SK-N-SH treated with all-trans-retinoic acid at 6 μM for 48 hours (cell line): ENCODE measurements at regions not wholly inside any gene's neighbourhood (a gene's known extent, or its start where the extent isn't known, plus 50 kb on each side); places are given as distances from the start of the nearest gene placed in this dataset.

Experiments used
- ATAC-seq: fragments of 200-7000 bp; cut with Tn5 transposase; 3 replicates; pipeline ENCODE4 v1.9.1; 2020; ENCODE audit warnings: mild to moderate bottlenecking, moderate library complexity
- ARNTL ChIP-seq: fragments of 450-650 bp; formaldehyde crosslinking; IDR thresholded peaks from 2 replicates; pipeline ENCODE4 v1.5.0; 2020; ENCODE audit warnings: low read depth, mild to moderate bottlenecking, moderate library complexity, borderline replicate concordance
- BACH2 ChIP-seq: fragments of 250-450 bp; sonication (Bioruptor Pico); IDR thresholded peaks from 2 replicates; pipeline ENCODE4 v1.9.0; 2021; ENCODE audit warnings: mild to moderate bottlenecking, borderline replicate concordance
- CSDC2 ChIP-seq: fragments of 250-450 bp; sonication (Bioruptor Pico); IDR thresholded peaks from 2 replicates; pipeline ENCODE4 v1.5.0; 2020; ENCODE audit warnings: mild to moderate bottlenecking, moderate library complexity
- ESRRG ChIP-seq: fragments of 250-450 bp; sonication (Bioruptor Pico); IDR thresholded peaks from 2 replicates; pipeline ENCODE4 v1.6.1; 2021; ENCODE audit warnings: mild to moderate bottlenecking
- GLIS3 ChIP-seq: fragments of 250-450 bp; sonication (Bioruptor Pico); IDR thresholded peaks from 2 replicates; pipeline ENCODE4 v1.5.0; 2020; ENCODE audit warnings: mild to moderate bottlenecking, moderate library complexity
- ISL1 ChIP-seq: fragments of 250-450 bp; sonication (Bioruptor Pico); IDR thresholded peaks from 2 replicates; pipeline ENCODE4 v2.1.2; 2022; ENCODE audit warnings: mild to moderate bottlenecking, moderate library complexity
- OSR1 ChIP-seq: fragments of 250-450 bp; sonication (Bioruptor Pico); IDR thresholded peaks from 2 replicates; pipeline ENCODE4 v1.8.0; 2022; ENCODE audit warnings: moderate library complexity, mild to moderate bottlenecking, inconsistent platforms
- RARB ChIP-seq: fragments of 250-450 bp; sonication (Bioruptor Pico); IDR thresholded peaks from 2 replicates; pipeline ENCODE4 v1.8.0; 2021; ENCODE audit warnings: mild to moderate bottlenecking, moderate library complexity
- SNAI2 ChIP-seq: fragments of 250-450 bp; sonication (Bioruptor Pico); IDR thresholded peaks from 2 replicates; pipeline ENCODE4 v1.5.0; 2020; ENCODE audit warnings: mild to moderate bottlenecking, moderate library complexity
- TCF4 ChIP-seq: fragments of 250-450 bp; sonication (Bioruptor Pico); IDR thresholded peaks from 2 replicates; pipeline ENCODE4 v1.8.0; 2021; ENCODE audit warnings: mild to moderate bottlenecking, moderate library complexity, borderline replicate concordance
- TOX ChIP-seq: fragments of 250-450 bp; sonication (Bioruptor Pico); IDR thresholded peaks from 2 replicates; pipeline ENCODE4 v1.8.0; 2021; ENCODE audit warnings: mild to moderate bottlenecking, moderate library complexity, borderline replicate concordance
- ZC3H10 ChIP-seq: fragments of 250-450 bp; sonication (Bioruptor Pico); IDR thresholded peaks from 2 replicates; pipeline ENCODE4 v1.5.1; 2021; ENCODE audit warnings: mild to moderate bottlenecking, moderate library complexity
- ZFP3 ChIP-seq: fragments of 250-450 bp; sonication (Bioruptor Pico); IDR thresholded peaks from 2 replicates; pipeline ENCODE4 v1.5.0; 2020; ENCODE audit warnings: mild to moderate bottlenecking, moderate library complexity
- ZFP30 ChIP-seq: fragments of 450-650 bp; formaldehyde crosslinking; IDR thresholded peaks from 2 replicates; pipeline ENCODE4 v1.5.0; 2022; ENCODE audit warnings: mild to moderate bottlenecking, moderate library complexity
- ZNF565 ChIP-seq: fragments of 450-650 bp; formaldehyde crosslinking; conservative IDR thresholded peaks from 2 replicates; pipeline ENCODE4 v1.5.0; 2020; ENCODE audit warnings: low read depth, mild to moderate bottlenecking, moderate library complexity
- ZNF70 ChIP-seq: fragments of 450-650 bp; formaldehyde crosslinking; IDR thresholded peaks from 2 replicates; pipeline ENCODE4 v1.5.0; 2020; ENCODE audit warnings: mild to moderate bottlenecking, moderate library complexity
- ZNF8 ChIP-seq: fragments of 450-650 bp; formaldehyde crosslinking; IDR thresholded peaks from 2 replicates; pipeline ENCODE4 v1.5.0; 2020; ENCODE audit warnings: mild to moderate bottlenecking, moderate library complexity
- TF ChIP-seq, protein P1 (sequence below): fragments of 250-450 bp; sonication (Bioruptor Pico); IDR thresholded peaks from 2 replicates; pipeline ENCODE4 v1.5.0; 2020; ENCODE audit warnings: mild to moderate bottlenecking, moderate library complexity
- TF ChIP-seq, protein P2 (sequence below): fragments of 250-450 bp; sonication (Bioruptor Pico); IDR thresholded peaks from 2 replicates; pipeline ENCODE4 v1.5.1; 2020; ENCODE audit warnings: low read depth, mild to moderate bottlenecking, moderate library complexity
- TF ChIP-seq, protein P3 (sequence below): fragments of 250-450 bp; sonication (Bioruptor Pico); IDR thresholded peaks from 2 replicates; pipeline ENCODE4 v1.5.1; 2021; ENCODE audit warnings: mild to moderate bottlenecking, moderate library complexity
- TF ChIP-seq, protein P4 (sequence below): fragments of 250-450 bp; sonication (Bioruptor Pico); IDR thresholded peaks from 2 replicates; pipeline ENCODE4 v1.8.0; 2021; ENCODE audit warnings: low read depth, mild to moderate bottlenecking, moderate library complexity, borderline replicate concordance
- TF ChIP-seq, protein P5 (sequence below): fragments of 250-450 bp; sonication (Bioruptor Pico); IDR thresholded peaks from 2 replicates; pipeline ENCODE4 v1.8.0; 2020; ENCODE audit warnings: mild to moderate bottlenecking, moderate library complexity, borderline replicate concordance

DNA sequence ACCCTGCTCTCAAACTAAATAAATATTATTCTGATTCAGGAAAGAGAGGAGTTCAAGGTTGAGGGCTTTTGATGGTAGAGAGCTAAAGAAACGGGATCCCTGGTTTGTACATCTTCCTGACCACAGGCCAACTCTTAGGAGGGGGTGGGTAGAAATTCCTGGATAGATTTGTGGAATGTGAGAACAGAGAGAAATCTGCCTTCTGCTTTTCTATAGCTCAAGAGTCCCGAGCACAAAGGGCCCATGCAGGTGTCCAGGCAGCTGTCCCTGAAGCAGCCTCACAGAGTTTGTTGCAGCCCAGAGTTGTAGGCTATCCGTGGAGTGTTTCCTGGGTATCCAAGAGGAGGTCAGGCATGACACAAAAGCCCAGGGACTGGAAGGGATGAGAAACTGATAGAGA lies 198.6 kb downstream of the BCAT1 start:
- no peak for ATAC-seq
- TF ChIP-seq TCF4 (CRISPR knock-in tag) (no peak), TOX (CRISPR knock-in tag) (no peak), ZNF565 (CRISPR knock-in tag) (no peak), ISL1 (CRISPR knock-in tag) (no peak), SNAI2 (CRISPR knock-in tag) (no peak), ZC3H10 (CRISPR knock-in tag) (no peak)
- TF ChIP-seq, protein P1, sequence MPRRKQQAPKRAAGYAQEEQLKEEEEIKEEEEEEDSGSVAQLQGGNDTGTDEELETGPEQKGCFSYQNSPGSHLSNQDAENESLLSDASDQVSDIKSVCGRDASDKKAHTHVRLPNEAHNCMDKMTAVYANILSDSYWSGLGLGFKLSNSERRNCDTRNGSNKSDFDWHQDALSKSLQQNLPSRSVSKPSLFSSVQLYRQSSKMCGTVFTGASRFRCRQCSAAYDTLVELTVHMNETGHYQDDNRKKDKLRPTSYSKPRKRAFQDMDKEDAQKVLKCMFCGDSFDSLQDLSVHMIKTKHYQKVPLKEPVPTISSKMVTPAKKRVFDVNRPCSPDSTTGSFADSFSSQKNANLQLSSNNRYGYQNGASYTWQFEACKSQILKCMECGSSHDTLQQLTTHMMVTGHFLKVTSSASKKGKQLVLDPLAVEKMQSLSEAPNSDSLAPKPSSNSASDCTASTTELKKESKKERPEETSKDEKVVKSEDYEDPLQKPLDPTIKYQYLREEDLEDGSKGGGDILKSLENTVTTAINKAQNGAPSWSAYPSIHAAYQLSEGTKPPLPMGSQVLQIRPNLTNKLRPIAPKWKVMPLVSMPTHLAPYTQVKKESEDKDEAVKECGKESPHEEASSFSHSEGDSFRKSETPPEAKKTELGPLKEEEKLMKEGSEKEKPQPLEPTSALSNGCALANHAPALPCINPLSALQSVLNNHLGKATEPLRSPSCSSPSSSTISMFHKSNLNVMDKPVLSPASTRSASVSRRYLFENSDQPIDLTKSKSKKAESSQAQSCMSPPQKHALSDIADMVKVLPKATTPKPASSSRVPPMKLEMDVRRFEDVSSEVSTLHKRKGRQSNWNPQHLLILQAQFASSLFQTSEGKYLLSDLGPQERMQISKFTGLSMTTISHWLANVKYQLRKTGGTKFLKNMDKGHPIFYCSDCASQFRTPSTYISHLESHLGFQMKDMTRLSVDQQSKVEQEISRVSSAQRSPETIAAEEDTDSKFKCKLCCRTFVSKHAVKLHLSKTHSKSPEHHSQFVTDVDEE (CRISPR knock-in tag): no peak
- TF ChIP-seq, protein P2, sequence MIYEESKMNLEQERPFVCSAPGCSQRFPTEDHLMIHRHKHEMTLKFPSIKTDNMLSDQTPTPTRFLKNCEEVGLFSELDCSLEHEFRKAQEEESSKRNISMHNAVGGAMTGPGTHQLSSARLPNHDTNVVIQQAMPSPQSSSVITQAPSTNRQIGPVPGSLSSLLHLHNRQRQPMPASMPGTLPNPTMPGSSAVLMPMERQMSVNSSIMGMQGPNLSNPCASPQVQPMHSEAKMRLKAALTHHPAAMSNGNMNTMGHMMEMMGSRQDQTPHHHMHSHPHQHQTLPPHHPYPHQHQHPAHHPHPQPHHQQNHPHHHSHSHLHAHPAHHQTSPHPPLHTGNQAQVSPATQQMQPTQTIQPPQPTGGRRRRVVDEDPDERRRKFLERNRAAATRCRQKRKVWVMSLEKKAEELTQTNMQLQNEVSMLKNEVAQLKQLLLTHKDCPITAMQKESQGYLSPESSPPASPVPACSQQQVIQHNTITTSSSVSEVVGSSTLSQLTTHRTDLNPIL (CRISPR knock-in tag): no peak

DNA sequence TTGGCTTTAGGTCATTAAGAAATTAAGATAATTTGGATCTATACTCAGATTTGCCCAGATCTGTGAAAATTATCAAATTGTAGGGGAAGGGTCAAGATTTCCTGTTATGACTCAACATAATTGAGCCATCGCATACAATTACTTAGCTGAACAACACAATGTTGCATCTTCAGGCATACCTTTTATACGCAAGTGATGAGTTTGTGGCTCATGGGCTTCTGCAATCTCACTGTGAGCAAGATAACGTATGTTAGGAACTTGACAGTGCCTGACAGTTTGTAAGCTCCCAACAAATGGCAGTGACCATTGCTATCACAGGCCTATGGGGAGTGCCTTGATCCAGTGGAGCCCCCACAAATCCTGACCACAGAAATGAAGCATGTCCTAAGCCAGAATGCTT lies 199.7 kb downstream of the BCAT1 start:
- no peak for ATAC-seq

DNA sequence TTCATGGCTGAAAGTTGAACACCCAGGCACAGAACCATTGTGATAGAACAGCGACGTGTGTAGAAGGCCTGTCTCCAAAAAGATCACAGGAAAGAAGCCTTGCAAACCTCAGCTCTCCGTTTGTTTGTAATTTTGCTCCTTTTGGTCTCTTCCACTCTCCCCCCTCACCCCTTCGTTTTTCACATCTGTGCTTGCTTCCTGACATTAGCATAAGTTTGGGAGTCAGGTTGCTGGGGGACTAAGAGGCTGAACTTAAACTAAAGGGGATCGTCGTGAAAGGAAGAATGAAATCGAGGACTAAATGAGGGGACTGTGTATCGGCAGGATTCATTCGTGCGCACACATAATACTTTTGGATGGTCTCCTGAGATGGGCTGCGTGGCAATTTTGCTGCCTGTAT lies 200.6 kb downstream of the BCAT1 start:
- ATAC-seq: no peak
- no peak for TF ChIP-seq CSDC2 (CRISPR knock-in tag)
- no peak for TF ChIP-seq OSR1 (CRISPR knock-in tag)
- TF ChIP-seq, protein P3, sequence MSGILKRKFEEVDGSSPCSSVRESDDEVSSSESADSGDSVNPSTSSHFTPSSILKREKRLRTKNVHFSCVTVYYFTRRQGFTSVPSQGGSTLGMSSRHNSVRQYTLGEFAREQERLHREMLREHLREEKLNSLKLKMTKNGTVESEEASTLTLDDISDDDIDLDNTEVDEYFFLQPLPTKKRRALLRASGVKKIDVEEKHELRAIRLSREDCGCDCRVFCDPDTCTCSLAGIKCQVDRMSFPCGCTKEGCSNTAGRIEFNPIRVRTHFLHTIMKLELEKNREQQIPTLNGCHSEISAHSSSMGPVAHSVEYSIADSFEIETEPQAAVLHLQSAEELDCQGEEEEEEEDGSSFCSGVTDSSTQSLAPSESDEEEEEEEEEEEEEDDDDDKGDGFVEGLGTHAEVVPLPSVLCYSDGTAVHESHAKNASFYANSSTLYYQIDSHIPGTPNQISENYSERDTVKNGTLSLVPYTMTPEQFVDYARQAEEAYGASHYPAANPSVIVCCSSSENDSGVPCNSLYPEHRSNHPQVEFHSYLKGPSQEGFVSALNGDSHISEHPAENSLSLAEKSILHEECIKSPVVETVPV (CRISPR knock-in tag): no peak
- no peak for TF ChIP-seq ZFP3

More for the DNA sequence above, 199.7 kb downstream of the BCAT1 start:
- TF ChIP-seq TCF4 (CRISPR knock-in tag) (no peak), ARNTL (CRISPR knock-in tag) (no peak), RARB (CRISPR knock-in tag) (no peak), ZFP30 (no peak), BACH2 (no peak), ZNF8 (CRISPR knock-in tag) (no peak), TOX (CRISPR knock-in tag) (no peak), ZFP3 (no peak), ESRRG (CRISPR knock-in tag) (no peak), GLIS3 (no peak), OSR1 (CRISPR knock-in tag) (no peak), ZC3H10 (CRISPR knock-in tag) (no peak), ISL1 (CRISPR knock-in tag) (no peak), ZNF70 (CRISPR knock-in tag) (no peak), SNAI2 (CRISPR knock-in tag) (no peak), ZNF565 (CRISPR knock-in tag) (no peak)
- TF ChIP-seq, protein P4, sequence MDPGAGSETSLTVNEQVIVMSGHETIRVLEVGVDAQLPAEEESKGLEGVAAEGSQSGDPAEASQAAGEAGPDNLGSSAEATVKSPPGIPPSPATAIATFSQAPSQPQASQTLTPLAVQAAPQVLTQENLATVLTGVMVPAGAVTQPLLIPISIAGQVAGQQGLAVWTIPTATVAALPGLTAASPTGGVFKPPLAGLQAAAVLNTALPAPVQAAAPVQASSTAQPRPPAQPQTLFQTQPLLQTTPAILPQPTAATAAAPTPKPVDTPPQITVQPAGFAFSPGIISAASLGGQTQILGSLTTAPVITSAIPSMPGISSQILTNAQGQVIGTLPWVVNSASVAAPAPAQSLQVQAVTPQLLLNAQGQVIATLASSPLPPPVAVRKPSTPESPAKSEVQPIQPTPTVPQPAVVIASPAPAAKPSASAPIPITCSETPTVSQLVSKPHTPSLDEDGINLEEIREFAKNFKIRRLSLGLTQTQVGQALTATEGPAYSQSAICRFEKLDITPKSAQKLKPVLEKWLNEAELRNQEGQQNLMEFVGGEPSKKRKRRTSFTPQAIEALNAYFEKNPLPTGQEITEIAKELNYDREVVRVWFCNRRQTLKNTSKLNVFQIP: no peak
- TF ChIP-seq, protein P5, sequence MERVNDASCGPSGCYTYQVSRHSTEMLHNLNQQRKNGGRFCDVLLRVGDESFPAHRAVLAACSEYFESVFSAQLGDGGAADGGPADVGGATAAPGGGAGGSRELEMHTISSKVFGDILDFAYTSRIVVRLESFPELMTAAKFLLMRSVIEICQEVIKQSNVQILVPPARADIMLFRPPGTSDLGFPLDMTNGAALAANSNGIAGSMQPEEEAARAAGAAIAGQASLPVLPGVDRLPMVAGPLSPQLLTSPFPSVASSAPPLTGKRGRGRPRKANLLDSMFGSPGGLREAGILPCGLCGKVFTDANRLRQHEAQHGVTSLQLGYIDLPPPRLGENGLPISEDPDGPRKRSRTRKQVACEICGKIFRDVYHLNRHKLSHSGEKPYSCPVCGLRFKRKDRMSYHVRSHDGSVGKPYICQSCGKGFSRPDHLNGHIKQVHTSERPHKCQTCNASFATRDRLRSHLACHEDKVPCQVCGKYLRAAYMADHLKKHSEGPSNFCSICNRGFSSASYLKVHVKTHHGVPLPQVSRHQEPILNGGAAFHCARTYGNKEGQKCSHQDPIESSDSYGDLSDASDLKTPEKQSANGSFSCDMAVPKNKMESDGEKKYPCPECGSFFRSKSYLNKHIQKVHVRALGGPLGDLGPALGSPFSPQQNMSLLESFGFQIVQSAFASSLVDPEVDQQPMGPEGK (CRISPR knock-in tag): no peak
- TF ChIP-seq, protein P3 (CRISPR knock-in tag): no peak
